ENCODE measurements at regions not wholly inside any gene's neighbourhood (a gene's known extent, or its start where the extent isn't known, plus 50 kb on each side); places are given as distances from the start of the nearest gene placed in this dataset.

GRCh38 chr4:151939670-151940069, 178.9 kb upstream of the GATB start:
- DNase-seq (ENCODE audit: low spot score), result no peak

DNA sequence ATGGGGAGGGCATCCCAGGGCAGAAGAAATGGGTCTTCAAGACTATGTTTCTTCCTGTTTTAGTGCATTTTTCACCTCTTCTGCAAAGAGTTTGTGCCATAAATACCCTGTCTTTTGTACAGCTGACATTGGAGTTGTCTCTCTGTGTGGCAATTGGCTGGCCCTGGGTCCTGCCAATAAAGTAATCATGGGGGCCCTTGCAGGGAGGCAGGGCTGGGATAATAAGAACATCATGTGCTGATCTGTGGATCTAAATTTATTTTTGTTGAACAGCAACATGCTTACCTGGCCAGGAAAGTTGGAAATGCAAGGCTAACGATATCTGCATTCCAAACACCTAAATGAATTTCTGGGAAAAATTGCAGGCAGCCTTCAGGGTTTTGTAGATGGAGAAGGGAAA, 174.6 kb upstream of the GATB start:
- no peak for DNase-seq (ENCODE audit: low spot score)

GRCh38 chr4:151934766-151935165, 174.0 kb upstream of the GATB start:
- no peak for DNase-seq (ENCODE audit: low spot score)

GRCh38 chr4:151933122-151933827, 172.5 kb upstream of the GATB start:
- DNase-seq (ENCODE audit: low spot score), result no peak

GRCh38 chr4:151931563-151931962, 170.8 kb upstream of the GATB start:
- no peak for DNase-seq (ENCODE audit: low spot score)

DNA sequence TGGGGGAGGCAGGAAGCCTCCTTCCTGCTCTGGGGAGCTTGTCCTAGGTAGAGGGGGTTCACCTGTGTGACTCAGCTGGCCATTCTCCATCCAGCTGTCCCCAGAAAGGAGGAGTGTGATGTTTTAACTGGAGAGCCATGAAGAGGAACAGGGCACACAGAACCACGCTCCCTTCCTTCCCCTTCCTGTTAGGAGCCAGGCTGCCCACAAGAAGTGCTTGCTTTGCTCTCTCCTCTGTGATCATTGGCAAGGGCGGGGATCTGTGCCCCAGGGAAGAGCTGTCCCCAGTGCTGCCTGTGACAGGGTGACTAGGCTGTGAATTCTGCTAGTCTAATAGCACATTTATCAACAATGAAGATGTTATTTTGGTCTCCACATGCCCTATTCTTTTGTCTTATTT, 169.6 kb upstream of the GATB start:
- DNase-seq (ENCODE audit: low spot score), result no peak

GRCh38 chr4:151928112-151928511, 167.3 kb upstream of the GATB start:
- DNase-seq (ENCODE audit: low spot score), result no peak

- DNase-seq (ENCODE audit: low spot score), result no peak
These were observed 162.0 kb upstream of the GATB start for GRCh38 chr4:151922811-151923210.

DNA sequence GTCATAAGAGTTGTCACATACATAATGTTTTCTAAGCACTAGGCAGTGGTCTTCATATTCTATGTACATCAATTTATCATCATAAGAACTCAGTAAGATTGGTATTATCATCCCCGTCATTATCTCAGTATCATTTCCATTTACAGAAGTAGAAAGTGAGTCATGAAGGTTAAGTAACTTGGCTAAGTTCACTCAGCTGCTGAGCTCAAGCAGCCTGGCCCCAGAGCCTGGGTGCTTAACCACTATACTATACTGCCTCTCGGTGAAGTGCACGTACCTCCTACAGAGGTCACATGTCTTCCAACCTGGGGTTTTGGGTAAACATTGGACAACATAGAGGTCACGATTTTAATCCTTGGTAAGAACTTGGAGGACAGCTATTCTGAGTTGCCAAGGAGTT, 161.5 kb upstream of the GATB start:
- no peak for DNase-seq (ENCODE audit: low spot score)

DNA sequence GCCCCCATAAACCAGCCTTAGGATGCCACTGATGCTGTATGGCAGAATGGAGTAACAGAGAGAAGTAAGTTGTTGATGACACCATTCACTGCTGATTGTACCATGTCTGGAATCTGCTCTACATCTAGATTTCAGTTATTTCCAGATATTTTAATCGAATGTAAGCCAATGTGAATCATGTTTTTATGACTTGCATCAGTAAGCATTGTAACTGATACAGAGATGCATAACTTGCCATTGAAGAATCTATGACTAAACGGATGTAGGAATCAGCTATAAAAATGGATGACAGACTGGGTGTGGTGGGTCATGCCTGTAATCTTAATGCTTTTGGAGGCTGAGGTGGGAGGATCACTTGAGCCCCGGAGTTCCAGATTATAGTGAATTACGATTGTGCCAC, 161.0 kb upstream of the GATB start:
- peak; percentile 53 for DNase-seq (ENCODE audit: low spot score)

GRCh38 chr4:151921386-151921785, 160.6 kb upstream of the GATB start:
- DNase-seq (ENCODE audit: low spot score), result peak; percentile 8

DNA sequence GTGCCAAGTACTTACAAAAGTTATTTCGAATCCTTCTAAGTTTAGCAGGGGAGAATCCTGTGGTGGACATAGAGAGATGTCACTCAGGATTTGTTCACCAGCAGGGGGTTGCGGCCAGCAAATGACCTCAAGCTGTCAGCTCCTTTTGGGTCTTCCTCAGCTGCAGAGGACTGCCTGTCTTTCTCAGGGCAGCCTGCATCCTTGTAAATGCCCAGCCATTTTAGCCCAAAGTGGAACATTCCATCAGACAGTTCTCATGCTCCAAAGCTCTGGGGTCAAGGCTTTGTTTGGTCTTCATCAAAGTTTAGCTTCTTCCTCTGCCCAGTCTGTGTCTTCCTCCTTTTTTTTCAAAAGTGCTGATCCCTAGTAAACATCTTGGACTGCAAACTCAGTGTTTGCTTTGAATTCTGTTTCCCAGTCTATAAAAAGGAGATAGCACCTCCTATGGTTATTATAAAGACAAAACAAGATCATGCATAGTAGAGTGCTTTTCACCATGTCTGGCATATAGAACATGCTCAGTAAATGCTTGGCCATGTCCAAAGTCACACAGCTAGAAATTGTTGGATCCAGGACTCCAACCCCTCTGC, 156.4 kb upstream of the GATB start:
- no peak for DNase-seq (ENCODE audit: low spot score)

DNA sequence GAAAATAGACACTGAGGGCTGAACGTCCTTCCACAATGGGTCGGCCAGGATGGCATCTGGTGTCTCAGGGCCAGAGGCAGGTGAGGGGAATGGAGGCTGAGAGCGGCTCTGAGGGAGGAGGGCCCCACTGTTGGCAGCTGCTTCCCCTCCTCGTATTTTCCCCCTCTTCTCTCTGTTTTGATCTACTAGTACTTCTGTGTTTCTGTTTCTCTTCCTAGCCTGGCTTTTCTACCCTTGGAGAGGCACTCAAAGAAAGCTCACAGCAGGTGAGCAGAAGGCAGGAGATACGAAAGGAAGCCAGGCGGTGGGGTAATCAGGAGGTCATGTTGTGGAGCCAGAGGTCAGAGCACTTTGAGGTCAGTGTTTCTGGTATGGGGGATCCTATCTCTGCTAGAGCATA, 151.8 kb upstream of the GATB start:
- no peak for DNase-seq (ENCODE audit: low spot score)

GRCh38 chr4:151911970-151912369, 151.2 kb upstream of the GATB start:
- no peak for DNase-seq (ENCODE audit: low spot score)

GRCh38 chr4:151908734-151909497, 148.1 kb upstream of the GATB start:
- DNase-seq (ENCODE audit: low spot score), result no peak

GRCh38 chr4:151908201-151908600, 147.4 kb upstream of the GATB start:
- no peak for DNase-seq (ENCODE audit: low spot score)

DNA sequence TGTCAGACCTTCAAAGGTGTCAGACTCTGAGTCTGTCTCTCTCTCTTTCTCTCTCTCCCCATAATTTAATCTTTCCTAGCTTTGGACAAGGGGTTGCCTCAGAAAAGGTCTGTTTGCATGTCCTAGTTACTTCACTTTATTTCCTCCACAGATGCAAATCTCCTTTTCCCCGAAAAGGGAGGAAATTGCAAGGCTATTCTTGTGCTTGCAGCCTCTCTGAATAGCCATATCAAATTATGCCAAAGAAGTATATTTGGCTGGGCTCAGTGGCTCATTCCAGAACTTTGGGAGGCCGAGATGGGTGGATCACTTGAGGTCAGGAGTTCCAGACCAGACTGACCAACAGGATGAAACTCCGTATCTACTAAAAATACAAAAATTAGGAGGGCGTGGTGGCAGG, 145.6 kb upstream of the GATB start:
- DNase-seq (ENCODE audit: low spot score), result no peak

DNA sequence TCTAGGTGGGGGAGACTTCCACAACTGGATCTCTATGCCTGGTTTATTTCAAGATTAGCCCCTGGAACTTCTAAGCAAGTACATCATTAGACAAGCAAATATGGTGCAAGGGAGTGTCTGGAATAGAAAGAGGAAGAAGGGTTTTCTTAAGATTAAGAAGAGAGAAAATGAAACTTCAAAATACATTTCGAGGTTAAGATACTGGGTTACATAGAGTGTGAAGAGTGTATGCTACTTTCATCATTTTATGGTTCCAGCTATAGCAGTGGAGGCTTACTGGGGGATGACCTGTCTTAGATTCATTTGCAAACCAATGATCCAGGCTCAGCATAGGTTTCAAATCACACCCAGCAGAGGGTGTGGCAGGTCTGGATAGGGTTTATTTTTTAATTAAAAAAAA, 144.4 kb upstream of the GATB start:
- no peak for DNase-seq (ENCODE audit: low spot score)

GRCh38 chr4:151901631-151902030, 140.8 kb upstream of the GATB start:
- no peak for DNase-seq (ENCODE audit: low spot score)

DNA sequence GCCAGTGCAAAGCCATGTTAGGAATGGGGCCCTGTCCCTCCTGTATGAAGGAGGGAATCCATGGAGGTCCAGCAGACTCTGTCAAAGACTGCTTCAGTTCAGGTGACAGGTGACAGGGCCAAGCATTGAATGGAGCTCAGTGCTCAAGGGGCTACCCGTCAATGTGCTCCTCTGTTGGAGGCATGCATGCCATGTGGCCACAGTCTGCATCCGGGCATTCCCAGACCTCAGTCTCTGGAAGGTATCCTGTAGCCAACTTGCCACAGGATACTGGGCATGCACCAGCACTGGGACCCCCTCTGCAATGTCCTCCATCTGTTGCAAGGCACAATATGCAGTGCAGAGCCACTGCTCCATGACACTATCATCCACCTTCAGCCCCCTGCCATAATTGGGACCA, 136.1 kb upstream of the GATB start:
- DNase-seq (ENCODE audit: low spot score), result no peak

- no peak for DNase-seq (ENCODE audit: low spot score)
These were observed 134.9 kb upstream of the GATB start for GRCh38 chr4:151895671-151896070.

DNA sequence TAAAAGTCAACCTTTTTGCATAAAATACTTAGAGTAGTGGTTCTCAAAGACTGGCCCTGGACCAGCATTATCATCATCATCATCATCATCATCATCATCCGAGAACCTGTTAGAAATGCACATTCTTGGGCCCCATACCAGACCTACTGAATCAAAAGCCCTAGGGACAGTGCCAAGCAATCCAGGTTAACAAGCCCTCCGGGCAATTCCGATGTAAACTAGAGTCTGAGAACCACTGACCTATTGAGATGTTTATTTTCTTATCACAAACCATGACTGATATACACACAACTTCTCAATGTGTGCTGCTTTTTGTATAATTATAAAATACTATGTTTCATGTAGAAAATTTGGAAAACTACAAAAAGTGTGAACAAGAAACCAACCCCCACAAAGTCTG, 133.4 kb upstream of the GATB start:
- DNase-seq (ENCODE audit: low spot score), result no peak

- DNase-seq (ENCODE audit: low spot score), result no peak
These were observed 127.6 kb upstream of the GATB start for GRCh38 chr4:151888367-151888866.
